HAP-1 (cell line): ENCODE measurements at regions not wholly inside any gene's neighbourhood (a gene's known extent, or its start where the extent isn't known, plus 50 kb on each side); places are given as distances from the start of the nearest gene placed in this dataset.

Experiments
- DNase-seq, 2 experiments: peaks; one replicate each; pipeline ENCODE4 v3.0.0-alpha.2; 2016 to 2020; ENCODE audit warnings: low spot score in 2 of 2
- H3K27me3 ChIP-seq: fragments of 250-450 bp; sonication (Bioruptor Pico); 2 replicates; pipeline ENCODE4 v1.5.1; 2020; ENCODE audit warnings: low read depth, mild to moderate bottlenecking, moderate library complexity
- H3K36me3 ChIP-seq: fragments of 250-450 bp; sonication (Bioruptor Pico); replicated peaks from 2 replicates; pipeline ENCODE4 v1.5.1; 2020; ENCODE audit warnings: mild to moderate bottlenecking
- H3K4me1 ChIP-seq: fragments of 250-450 bp; sonication (Bioruptor Pico); 2 replicates; pipeline ENCODE4 v1.5.1; 2020; ENCODE audit warnings: mild to moderate bottlenecking
- H3K4me3 ChIP-seq: fragments of 250-450 bp; sonication (Bioruptor Pico); 2 replicates; pipeline ENCODE4 v1.5.1; 2020; ENCODE audit warnings: mild to moderate bottlenecking, moderate library complexity
- H3K9me3 ChIP-seq: fragments of 250-450 bp; sonication (Bioruptor Pico); 2 replicates; pipeline ENCODE4 v1.5.1; 2020; ENCODE audit warnings: mild to moderate bottlenecking, moderate library complexity
- in situ Hi-C: fragments of 300-500 bp; cut with MboI; formaldehyde crosslinking; loops from 3 replicates; pipeline ENCODE4 v1.14.3; 2020; ENCODE audit warnings: low sequenced_read_pairs, inconsistent platforms, mixed read lengths

- DNase-seq = no peak
- peaks cover 8% of the 10 kb centered on the region; the same call in 1 of the 2 replicates for H3K9me3 ChIP-seq
- no peak overlapping the region for H3K4me3 ChIP-seq
- no peaks in the 10 kb centered on the region for H3K36me3 ChIP-seq
- H3K4me1 ChIP-seq = no peaks in the 10 kb centered on the region
- in situ Hi-C loops = no loop called here
- H3K27me3 ChIP-seq = peaks cover 11% of the 10 kb centered on the region
These were observed 175.0 kb downstream of the RPLP1 start for GRCh38 chr15:69627548-69628158.

GRCh38 chr15:69628256-69629093, 175.9 kb downstream of the RPLP1 start:
- Histone ChIP-seq H3K4me1 (no peaks in the 10 kb centered on the region), H3K27me3 (peaks cover 11% of the 10 kb centered on the region), H3K9me3 (peaks cover 3% of the 10 kb centered on the region; the same call in 1 of the 2 replicates), H3K4me3 (no peak overlapping the region), H3K36me3 (no peaks in the 10 kb centered on the region)
- DNase-seq = no peak
- in situ Hi-C loops = no loop called here

GRCh38 chr15:69629631-69630161, 177.1 kb downstream of the RPLP1 start:
- Histone ChIP-seq H3K27me3 (peaks cover 11% of the 10 kb centered on the region), H3K4me3 (no peak overlapping the region)
- DNase-seq = no peak

GRCh38 chr15:69631005-69631404, 178.4 kb downstream of the RPLP1 start:
- Histone ChIP-seq H3K4me3 (no peak overlapping the region), H3K27me3 (peaks cover 11% of the 10 kb centered on the region), H3K9me3 (peaks cover 5% of the 10 kb centered on the region; the same call in 1 of the 2 replicates), H3K4me1 (no peaks in the 10 kb centered on the region), H3K36me3 (no peaks in the 10 kb centered on the region)
- no peak for DNase-seq
- in situ Hi-C loops = no loop called here

More at GRCh38 chr15:69629631-69630161, 177.1 kb downstream of the RPLP1 start:
- Histone ChIP-seq H3K36me3 (no peaks in the 10 kb centered on the region), H3K4me1 (no peaks in the 10 kb centered on the region), H3K9me3 (peaks cover 5% of the 10 kb centered on the region; the same call in 1 of the 2 replicates)
- in situ Hi-C loops = no loop called here

- H3K9me3 ChIP-seq = peaks cover 5% of the 10 kb centered on the region; the same call in 1 of the 2 replicates
- H3K36me3 ChIP-seq = no peaks in the 10 kb centered on the region
- no peak for DNase-seq
- no peak overlapping the region for H3K4me3 ChIP-seq
- H3K27me3 ChIP-seq = peaks cover 11% of the 10 kb centered on the region
- H3K4me1 ChIP-seq = no peaks in the 10 kb centered on the region
- in situ Hi-C loops = no loop called here
These were observed 179.4 kb downstream of the RPLP1 start for GRCh38 chr15:69631978-69632377.

GRCh38 chr15:69634860-69635259, 182.2 kb downstream of the RPLP1 start:
- peaks cover 2% of the 10 kb centered on the region; the same call in 1 of the 2 replicates for H3K9me3 ChIP-seq
- H3K27me3 ChIP-seq = peaks cover 11% of the 10 kb centered on the region
- no peak overlapping the region for H3K4me3 ChIP-seq
- DNase-seq = no peak
- in situ Hi-C loops = no loop called here
- no peaks in the 10 kb centered on the region for H3K36me3 ChIP-seq
- H3K4me1 ChIP-seq = no peaks in the 10 kb centered on the region

- Histone ChIP-seq H3K27me3 (peaks cover 10% of the 10 kb centered on the region), H3K4me3 (no peak overlapping the region), H3K4me1 (no peaks in the 10 kb centered on the region), H3K9me3 (peaks cover 2% of the 10 kb centered on the region; the same call in 1 of the 2 replicates), H3K36me3 (no peaks in the 10 kb centered on the region)
- in situ Hi-C loops = no loop called here
- no peak for DNase-seq
These were observed 183.7 kb downstream of the RPLP1 start for GRCh38 chr15:69636169-69636915.

- H3K9me3 ChIP-seq = peaks cover 2% of the 10 kb centered on the region; the same call in 1 of the 2 replicates
- H3K36me3 ChIP-seq = no peaks in the 10 kb centered on the region
- H3K27me3 ChIP-seq = no peaks in the 10 kb centered on the region; the same call in 1 of the 2 replicates
- in situ Hi-C loops = no loop called here
- no peak overlapping the region for H3K4me3 ChIP-seq
- DNase-seq = no peak
- no peaks in the 10 kb centered on the region for H3K4me1 ChIP-seq
These were observed 185.2 kb downstream of the RPLP1 start for GRCh38 chr15:69637818-69638217.

GRCh38 chr15:69643476-69643875, 190.9 kb downstream of the RPLP1 start:
- Histone ChIP-seq H3K4me1 (no peaks in the 10 kb centered on the region), H3K27me3 (peaks cover 4% of the 10 kb centered on the region), H3K9me3 (no peaks in the 10 kb centered on the region), H3K36me3 (no peaks in the 10 kb centered on the region), H3K4me3 (no peak overlapping the region)
- in situ Hi-C loops = no loop called here
- DNase-seq = peak in 1 of 2 experiments; percentile 3

GRCh38 chr15:69643971-69644370, 191.4 kb downstream of the RPLP1 start:
- H3K9me3 ChIP-seq = no peaks in the 10 kb centered on the region
- in situ Hi-C loops = no loop called here
- no peak for DNase-seq
- H3K36me3 ChIP-seq = no peaks in the 10 kb centered on the region
- H3K4me1 ChIP-seq = no peaks in the 10 kb centered on the region
- peaks cover 4% of the 10 kb centered on the region for H3K27me3 ChIP-seq
- no peak overlapping the region for H3K4me3 ChIP-seq

GRCh38 chr15:69644876-69645275, 192.3 kb downstream of the RPLP1 start:
- in situ Hi-C loops = no loop called here
- DNase-seq = no peak
- H3K27me3 ChIP-seq = peaks cover 9% of the 10 kb centered on the region
- H3K4me1 ChIP-seq = no peaks in the 10 kb centered on the region
- H3K9me3 ChIP-seq = no peaks in the 10 kb centered on the region
- no peak overlapping the region for H3K4me3 ChIP-seq
- no peaks in the 10 kb centered on the region for H3K36me3 ChIP-seq

- in situ Hi-C loops = no loop called here
- Histone ChIP-seq H3K4me1 (no peaks in the 10 kb centered on the region), H3K9me3 (no peaks in the 10 kb centered on the region), H3K36me3 (no peaks in the 10 kb centered on the region), H3K4me3 (no peak overlapping the region), H3K27me3 (peaks cover 14% of the 10 kb centered on the region)
- peak in 1 of 2 experiments; percentile 4 for DNase-seq
These were observed 194.5 kb downstream of the RPLP1 start for GRCh38 chr15:69647142-69647513.

- H3K4me3 ChIP-seq = no peak overlapping the region
- H3K27me3 ChIP-seq = peaks cover 24% of the 10 kb centered on the region
- no peaks in the 10 kb centered on the region for H3K4me1 ChIP-seq
- no peaks in the 10 kb centered on the region for H3K9me3 ChIP-seq
- peak in 1 of 2 experiments; percentile 8 for DNase-seq
- in situ Hi-C loops = no loop called here
- H3K36me3 ChIP-seq = no peaks in the 10 kb centered on the region
These were observed 195.6 kb downstream of the RPLP1 start for GRCh38 chr15:69648212-69648611.
